LHCN-M2 (cell line): ENCODE measurements at regions not wholly inside any gene's neighbourhood (a gene's known extent, or its start where the extent isn't known, plus 50 kb on each side); places are given as distances from the start of the nearest gene placed in this dataset.
"Not testable (repeated sequence)": the region's sequence is repeated elsewhere in the genome, so short reads cannot be mapped to it uniquely, and the experiment has no call there.

Source experiments
- DNase-seq: peaks from one replicate; pipeline ENCODE4 v3.0.0-alpha.2; 2012; ENCODE audit warnings: low read depth

DNA sequence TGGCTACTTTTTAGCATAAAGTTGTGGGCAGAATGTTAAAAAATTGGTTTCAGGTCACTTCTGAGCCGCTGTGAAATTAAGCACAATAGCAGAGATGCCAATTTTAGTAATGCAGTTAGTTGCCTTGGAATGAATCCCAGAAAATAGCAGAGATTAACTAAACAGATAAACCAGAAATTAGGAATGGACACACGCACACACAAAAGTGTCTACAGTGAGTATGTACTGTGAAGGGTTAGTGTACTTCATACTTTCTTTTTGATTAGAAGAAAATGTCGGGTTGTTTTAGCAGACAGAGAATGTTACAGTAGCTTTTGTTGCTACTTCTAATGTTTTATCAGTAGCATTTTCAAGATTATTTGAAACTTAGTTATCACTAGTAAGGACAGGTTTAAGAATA, 106.7 kb downstream of the LEPR start:
- no peak for DNase-seq

GRCh38 chr1:65527707-65528503, 107.4 kb downstream of the LEPR start:
- DNase-seq, result no peak

- DNase-seq, result no peak
Observed at GRCh38 chr1:65531972-65532570, 111.6 kb downstream of the LEPR start.

- DNase-seq, result no peak
Observed at GRCh38 chr1:65535981-65536380, 115.5 kb downstream of the LEPR start.

- DNase-seq, result peak; percentile 45
Observed at GRCh38 chr1:65538086-65538485, 117.6 kb downstream of the LEPR start.

DNA sequence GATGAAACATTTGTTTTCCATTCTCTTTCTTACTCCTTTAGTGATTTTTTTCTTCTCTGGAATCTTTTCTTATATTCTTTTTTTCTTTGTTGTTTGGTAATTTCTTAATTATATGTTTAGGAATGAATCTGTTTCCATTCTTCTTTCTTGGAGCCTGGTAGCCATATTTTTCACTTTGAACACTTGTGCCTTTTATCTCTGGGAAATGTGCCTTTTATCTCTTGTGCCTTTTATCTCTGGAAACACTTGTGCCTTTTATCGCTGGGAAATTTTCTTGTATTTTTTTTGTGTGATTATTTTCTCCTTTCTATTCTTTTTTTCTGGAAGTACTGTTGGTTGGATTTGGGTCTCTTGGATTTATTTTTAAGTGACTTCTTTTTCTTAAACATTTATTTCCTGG, 118.2 kb downstream of the LEPR start:
- DNase-seq, result no peak

DNA sequence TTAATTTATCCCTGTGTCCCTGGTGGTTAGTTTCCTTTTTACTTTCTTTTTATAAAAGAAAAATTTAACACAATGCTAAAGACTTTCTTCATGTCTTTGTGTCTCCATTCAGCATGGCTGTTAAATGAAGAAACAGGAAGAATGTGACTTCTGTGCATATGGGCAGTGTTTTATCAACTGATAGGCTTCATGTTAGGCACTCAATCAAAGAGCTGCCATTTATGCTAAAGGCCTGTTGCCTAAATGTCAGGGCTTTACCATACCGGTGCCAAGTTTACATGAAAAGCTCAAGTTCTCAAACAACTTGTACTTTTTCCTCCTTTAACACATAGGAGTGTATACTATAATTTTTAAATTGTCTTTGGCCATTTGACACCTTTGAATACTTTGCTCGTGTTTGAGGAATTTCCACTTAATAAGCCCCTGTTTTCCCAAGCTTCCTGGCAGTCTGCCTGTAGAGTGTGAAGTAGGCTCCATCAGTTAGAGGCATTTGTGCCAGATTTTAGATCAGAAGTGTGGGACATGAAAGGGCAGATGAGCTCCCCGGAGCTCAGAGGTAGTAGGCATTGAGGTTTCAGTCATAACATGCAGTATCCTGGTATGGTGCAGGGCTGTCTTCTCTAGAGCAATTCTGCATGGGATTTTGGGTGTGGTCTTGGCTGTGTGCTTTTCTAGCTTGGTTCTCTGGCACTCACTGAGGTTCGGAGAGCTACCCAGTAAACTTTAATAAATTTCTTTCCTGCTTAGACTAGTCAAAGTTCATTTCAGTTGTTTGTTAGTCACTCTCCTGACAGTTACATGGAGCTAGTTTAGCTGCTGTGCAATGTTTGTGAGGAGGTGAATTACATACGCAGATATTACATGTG, 119.0 kb downstream of the LEPR start:
- no peak for DNase-seq

DNA sequence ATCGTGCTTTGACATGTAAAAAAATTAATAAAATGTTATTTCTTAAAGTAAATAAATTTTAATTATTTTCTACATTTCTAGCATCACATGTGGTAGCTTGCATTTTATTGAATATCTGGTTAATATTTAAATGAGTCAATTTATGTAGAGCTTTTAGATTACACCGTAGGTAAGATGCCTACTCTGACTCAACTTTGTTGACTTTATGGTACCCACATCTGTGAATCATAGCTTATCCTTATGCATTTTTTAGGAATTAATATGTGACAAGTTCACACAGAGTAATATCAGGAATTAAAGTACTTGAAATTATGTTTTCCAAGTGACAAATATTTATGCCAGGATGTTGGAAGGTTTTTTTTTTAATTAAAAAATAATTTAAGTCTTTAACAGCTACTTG, 120.7 kb downstream of the LEPR start:
- DNase-seq, result peak; percentile 58

DNA sequence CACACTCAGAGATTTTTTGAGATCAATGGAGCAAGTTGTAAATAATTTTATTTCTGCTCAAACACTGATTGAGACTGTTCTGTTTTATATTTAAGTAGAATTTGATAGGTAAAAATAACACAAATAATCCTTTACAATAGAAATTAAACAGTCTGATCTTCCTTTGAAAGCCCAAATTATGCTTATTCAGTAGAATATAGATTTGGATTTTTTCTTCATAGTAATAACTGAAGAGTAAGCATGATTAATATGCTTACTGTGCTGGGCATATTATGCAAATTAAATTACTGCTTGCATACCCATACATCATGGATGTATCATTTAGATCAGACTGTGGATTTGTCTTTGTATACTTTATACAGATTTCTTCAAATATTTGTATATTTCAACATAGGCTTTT, 121.4 kb downstream of the LEPR start:
- DNase-seq, result no peak

DNA sequence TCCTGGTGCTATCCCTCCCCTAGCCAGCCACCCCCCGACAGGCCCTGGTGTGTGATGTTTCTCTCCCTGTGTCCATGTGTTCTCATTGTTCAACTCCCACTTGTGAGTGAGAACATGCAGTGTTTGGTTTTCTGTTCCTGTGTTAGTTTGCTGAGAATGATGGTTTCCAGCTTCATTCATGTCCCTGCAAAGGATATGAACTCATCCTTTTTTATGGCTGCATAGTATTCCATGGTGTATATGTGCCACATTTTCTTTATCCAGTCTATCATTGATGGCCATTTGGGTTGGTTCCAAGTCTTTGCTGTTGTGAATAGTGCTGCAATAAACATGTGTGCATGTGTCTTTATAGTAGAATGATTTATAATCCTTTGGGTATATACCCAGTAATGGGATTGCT, 122.1 kb downstream of the LEPR start:
- DNase-seq, result not testable (repeated sequence)

DNA sequence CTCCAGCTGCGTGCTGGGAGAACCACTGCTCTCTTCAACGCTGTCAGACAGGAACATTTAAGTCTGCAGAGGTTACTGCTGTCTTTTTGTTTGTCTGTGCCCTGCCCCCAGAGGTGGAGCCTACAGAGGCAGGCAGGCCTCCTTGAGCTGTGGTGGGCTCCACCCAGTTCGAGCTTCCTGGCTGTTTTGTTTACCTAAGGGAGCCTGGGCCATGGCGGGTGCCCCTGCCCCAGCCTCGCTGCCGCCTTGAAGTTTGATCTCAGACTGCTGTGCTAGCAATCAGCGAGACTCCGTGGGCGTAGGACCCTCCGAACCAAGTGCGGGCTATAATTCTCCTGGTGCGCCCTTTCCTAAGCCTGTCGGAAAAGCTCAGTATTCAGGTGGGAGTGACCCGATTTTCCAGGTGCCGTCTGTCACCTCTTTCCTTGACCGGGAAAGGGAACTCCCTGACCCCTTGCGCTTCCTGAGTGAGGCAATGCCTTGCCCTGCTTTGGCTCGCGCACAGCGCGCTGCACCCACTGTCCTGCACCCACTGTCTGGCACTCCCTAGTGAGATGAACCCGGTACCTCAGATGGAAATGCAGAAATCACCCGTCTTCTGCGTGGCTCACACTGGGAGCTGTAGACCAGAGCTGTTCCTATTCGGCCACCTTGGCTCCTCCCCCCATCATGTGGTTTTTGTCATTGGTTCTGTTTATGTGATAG, 130.0 kb downstream of the LEPR start:
- DNase-seq, result not testable (repeated sequence)

- not testable (repeated sequence) for DNase-seq
Observed at GRCh38 chr1:65552484-65552883, 132.0 kb downstream of the LEPR start.

GRCh38 chr1:65554086-65554764, 133.8 kb downstream of the LEPR start:
- not testable (repeated sequence) for DNase-seq

DNA sequence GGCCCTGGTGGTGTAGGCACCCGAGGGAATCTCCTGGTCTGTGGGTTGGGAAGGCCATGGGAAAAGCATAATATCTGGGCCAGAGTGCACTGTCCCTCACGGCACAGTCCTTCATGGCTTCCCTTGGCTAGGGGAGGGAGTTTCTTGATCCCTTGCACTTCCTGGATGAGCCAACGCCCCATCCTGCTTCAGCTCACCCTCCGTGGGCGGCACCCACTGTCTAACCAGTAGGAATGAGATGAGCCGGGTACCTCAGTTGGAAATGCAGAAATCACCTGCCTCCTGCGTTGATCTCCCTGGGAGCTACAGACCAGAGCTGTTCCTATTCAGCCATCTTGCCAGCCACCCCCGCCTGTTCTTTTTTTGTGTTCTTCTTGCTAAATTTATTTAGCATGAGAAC, 134.4 kb downstream of the LEPR start:
- DNase-seq, result no peak

GRCh38 chr1:65558215-65558614, 137.7 kb downstream of the LEPR start:
- DNase-seq, result peak; percentile 36

GRCh38 chr1:65564493-65564892, 144.0 kb downstream of the LEPR start:
- no peak for DNase-seq

DNA sequence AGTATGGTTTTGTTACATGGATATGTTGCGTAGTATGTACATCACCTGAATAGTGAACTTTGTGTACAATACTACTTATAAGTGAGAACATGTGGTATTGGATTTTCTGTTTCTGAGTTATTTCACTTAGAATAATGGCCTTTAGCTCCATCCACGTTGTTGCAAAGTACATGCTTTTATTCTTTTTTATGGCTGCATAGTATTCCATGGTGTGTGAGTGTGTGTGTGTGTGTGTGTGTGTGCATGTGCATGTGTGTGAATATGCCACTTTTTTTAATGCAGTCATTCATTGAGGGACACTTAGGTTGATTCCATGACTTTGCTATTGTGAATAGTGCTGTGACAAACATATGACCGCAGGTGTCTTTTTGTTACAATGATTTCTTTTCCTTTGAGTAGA, 147.8 kb downstream of the LEPR start:
- no peak for DNase-seq

DNA sequence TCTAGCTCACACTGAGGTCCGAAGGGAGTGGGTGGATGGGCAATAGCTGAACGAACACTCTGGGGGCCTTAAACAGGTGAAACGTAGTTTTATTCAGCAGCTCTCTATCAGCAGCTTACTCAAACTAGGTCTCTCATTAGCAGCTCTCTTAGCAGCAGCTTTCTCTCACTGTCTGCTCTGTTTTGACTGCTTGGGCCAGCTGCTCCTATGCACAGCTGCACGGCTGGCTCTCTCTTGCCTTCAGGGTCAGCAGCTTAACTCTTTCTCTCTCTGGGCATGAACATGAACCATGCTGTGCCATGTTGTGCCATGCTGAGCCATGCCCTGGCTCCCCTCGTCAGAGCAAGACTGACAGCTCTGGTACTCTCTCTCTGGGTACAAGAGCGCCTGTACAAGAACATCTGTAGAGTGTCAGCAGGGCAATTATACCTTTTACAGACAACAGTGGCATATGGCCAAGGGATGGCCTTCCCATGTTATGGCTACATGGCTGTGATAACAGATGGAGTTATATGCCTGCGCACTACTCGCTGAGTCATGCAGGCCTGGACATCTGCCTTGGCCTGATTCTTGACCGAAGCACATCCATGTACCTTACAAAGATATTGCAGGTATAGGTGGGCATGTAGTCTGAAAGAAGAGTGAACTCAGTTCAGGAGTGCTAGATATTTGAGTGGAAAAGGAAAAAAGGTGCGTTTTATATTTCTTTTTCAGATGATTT, 152.4 kb downstream of the LEPR start:
- peak; percentile 71 for DNase-seq

- no peak for DNase-seq
Observed at GRCh38 chr1:65577278-65577677, 156.8 kb downstream of the LEPR start.

DNA sequence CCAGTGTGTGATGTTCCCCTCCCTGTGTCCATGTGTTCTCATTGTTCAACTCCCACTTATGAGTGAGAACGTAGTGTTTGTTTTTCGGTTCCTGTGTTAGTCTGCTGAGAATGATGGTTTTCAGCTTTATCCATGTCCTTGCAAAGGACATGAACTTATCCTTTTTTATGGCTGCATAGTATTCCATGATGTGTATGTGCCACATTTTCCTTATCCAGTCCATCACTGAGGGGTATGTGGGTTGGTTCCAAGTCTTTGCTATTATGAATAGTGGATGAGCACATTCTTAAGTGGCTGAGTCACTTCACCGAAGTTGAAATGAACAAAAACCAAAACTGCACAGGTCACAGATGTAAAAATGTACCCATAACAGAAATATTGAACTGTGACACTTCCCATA, 157.5 kb downstream of the LEPR start:
- DNase-seq, result peak; percentile 17

- peak; percentile 20 for DNase-seq
Observed at GRCh38 chr1:65581119-65581518, 160.7 kb downstream of the LEPR start.
